ENCODE measurements at regions not wholly inside any gene's neighbourhood (a gene's known extent, or its start where the extent isn't known, plus 50 kb on each side); places are given as distances from the start of the nearest gene placed in this dataset.

GRCh38 chr7:85565276-85565675 lies 378.4 kb upstream of the SEMA3D start:
- TF ChIP-seq EZH2 (IDR thresholded peaks at IDR 0.05) (no peak), POLR2AphosphoS5 (IDR thresholded peaks at IDR 0.05; ENCODE audit: borderline replicate concordance, low read depth, low read length) (no peak)

All from SK-N-MC (cell line).